KMS-11 (cell line): ENCODE measurements at regions not wholly inside any gene's neighbourhood (a gene's known extent, or its start where the extent isn't known, plus 50 kb on each side); places are given as distances from the start of the nearest gene placed in this dataset.

Experiments
- H2AFZ ChIP-seq: fragments of 200-600 bp; sonication (generic); 2 replicates; pipeline ENCODE4 v1.6.1; 2016; ENCODE audit warnings: antibody characterized with exemption, mixed run types, low read depth
- H3K27ac ChIP-seq: fragments of 200-600 bp; sonication (generic); 2 replicates; pipeline ENCODE4 v1.6.1; 2016; ENCODE audit warnings: mild to moderate bottlenecking, mixed run types
- H3K27me3 ChIP-seq: fragments of 200-600 bp; sonication (generic); 2 replicates; pipeline ENCODE4 v1.6.1; 2017; ENCODE audit warnings: mild to moderate bottlenecking, low read depth, mixed run types, moderate library complexity; ENCODE audit not compliant: insufficient read depth
- H3K36me3 ChIP-seq: fragments of 200-600 bp; sonication (generic); 2 replicates; pipeline ENCODE4 v1.6.1; 2017; ENCODE audit warnings: mild to moderate bottlenecking, mixed run types; ENCODE audit not compliant: insufficient read depth
- H3K4me1 ChIP-seq: fragments of 200-600 bp; sonication (generic); 2 replicates; pipeline ENCODE4 v1.6.1; 2016; ENCODE audit warnings: mild to moderate bottlenecking, low read depth, mixed run types; ENCODE audit not compliant: poor library complexity, severe bottlenecking
- H3K4me2 ChIP-seq: fragments of 200-600 bp; sonication (generic); 2 replicates; pipeline ENCODE4 v1.7.0; 2016; ENCODE audit warnings: mild to moderate bottlenecking, mixed run types
- H3K4me3 ChIP-seq: fragments of 200-600 bp; sonication (generic); IDR thresholded peaks from 2 replicates; pipeline ENCODE4 v1.6.1; 2017; ENCODE audit warnings: low read depth, low read length, mixed read lengths; ENCODE audit not compliant: insufficient read depth
- H3K79me2 ChIP-seq: fragments of 200-600 bp; sonication (generic); 2 replicates; pipeline ENCODE4 v1.6.1; 2016; ENCODE audit warnings: low read depth, mixed run types; ENCODE audit not compliant: insufficient read depth
- H3K9ac ChIP-seq: fragments of 200-600 bp; sonication (generic); 2 replicates; pipeline ENCODE4 v1.6.1; 2016; ENCODE audit warnings: mild to moderate bottlenecking, mixed run types
- H4K20me1 ChIP-seq: fragments of 200-600 bp; sonication (generic); 2 replicates; pipeline ENCODE4 v1.6.1; 2016; ENCODE audit warnings: mild to moderate bottlenecking, mixed run types; ENCODE audit not compliant: insufficient read depth
- CTCF ChIP-seq: fragments of 200-600 bp; sonication (generic); conservative IDR thresholded peaks from 2 replicates; pipeline ENCODE4 v1.6.1; 2017; ENCODE audit warnings: low read depth, mild to moderate bottlenecking, antibody characterized with exemption, low read length, moderate library complexity, mixed read lengths

GRCh38 chr6:11650711-11651110 lies 113.2 kb downstream of the TMEM170B start:
- H3K36me3 ChIP-seq: no peaks in the 10 kb centered on the region
- no peaks in the 10 kb centered on the region for H4K20me1 ChIP-seq
- TF ChIP-seq CTCF: no peak
- H3K4me3 ChIP-seq: no peak overlapping the region
- no peak overlapping the region for H3K27ac ChIP-seq
- no peak overlapping the region for H3K4me2 ChIP-seq
- H3K27me3 ChIP-seq: no peaks in the 10 kb centered on the region
- H3K79me2 ChIP-seq: no peaks in the 10 kb centered on the region
- no peak overlapping the region for H3K9ac ChIP-seq
- no peak overlapping the region for H2AFZ ChIP-seq
- peaks cover 5% of the 10 kb centered on the region for H3K4me1 ChIP-seq

GRCh38 chr6:11653028-11653583 lies 115.6 kb downstream of the TMEM170B start:
- Histone ChIP-seq H3K4me1 (peaks cover 14% of the 10 kb centered on the region), H4K20me1 (no peaks in the 10 kb centered on the region), H3K4me2 (no peak overlapping the region), H3K27ac (no peak overlapping the region), H3K4me3 (no peak overlapping the region), H3K9ac (no peak overlapping the region), H2AFZ (no peak overlapping the region), H3K27me3 (no peaks in the 10 kb centered on the region), H3K36me3 (no peaks in the 10 kb centered on the region), H3K79me2 (no peaks in the 10 kb centered on the region)
- TF ChIP-seq CTCF: no peak

- no peak overlapping the region for H3K9ac ChIP-seq
- no peak overlapping the region for H3K4me3 ChIP-seq
- no peak for TF ChIP-seq CTCF
- H2AFZ ChIP-seq: peak overlapping the region; percentile 36; the same call in 1 of the 2 replicates
- H3K27ac ChIP-seq: no peak overlapping the region
- H3K4me2 ChIP-seq: no peak overlapping the region; the same call in 1 of the 2 replicates
- no peaks in the 10 kb centered on the region for H3K36me3 ChIP-seq
- H3K27me3 ChIP-seq: no peaks in the 10 kb centered on the region
- H3K79me2 ChIP-seq: no peaks in the 10 kb centered on the region
- peaks cover 14% of the 10 kb centered on the region for H3K4me1 ChIP-seq
- H4K20me1 ChIP-seq: no peaks in the 10 kb centered on the region
Measured at GRCh38 chr6:11654876-11655275, 117.3 kb downstream of the TMEM170B start.

- no peaks in the 10 kb centered on the region for H3K79me2 ChIP-seq
- H2AFZ ChIP-seq: no peak overlapping the region
- TF ChIP-seq CTCF: no peak
- H3K36me3 ChIP-seq: no peaks in the 10 kb centered on the region
- H4K20me1 ChIP-seq: no peaks in the 10 kb centered on the region
- no peak overlapping the region for H3K9ac ChIP-seq
- H3K4me1 ChIP-seq: peaks cover 14% of the 10 kb centered on the region
- no peak overlapping the region for H3K4me3 ChIP-seq
- H3K4me2 ChIP-seq: no peak overlapping the region
- no peak overlapping the region for H3K27ac ChIP-seq
- H3K27me3 ChIP-seq: no peaks in the 10 kb centered on the region
Measured at GRCh38 chr6:11656491-11656890, 118.9 kb downstream of the TMEM170B start.
